CD4-positive, alpha-beta T cell treated with Interleukin-17A for 4 hours (primary cell): ENCODE measurements at regions not wholly inside any gene's neighbourhood (a gene's known extent, or its start where the extent isn't known, plus 50 kb on each side); places are given as distances from the start of the nearest gene placed in this dataset.
"Not testable (repeated sequence)": the region's sequence is repeated elsewhere in the genome, so short reads cannot be mapped to it uniquely, and the experiment has no call there.

ENCODE experiments used
- DNase-seq: peaks from one replicate; pipeline ENCODE4 v3.0.0-alpha.2; 2020; ENCODE audit warnings: mixed read lengths

- DNase-seq: no peak
Observed at GRCh38 chr1:38746941-38747600, 112.5 kb downstream of the RRAGC start.

GRCh38 chr1:38746402-38746935 lies 113.1 kb downstream of the RRAGC start:
- DNase-seq: no peak

- DNase-seq: no peak
Observed at GRCh38 chr1:38745476-38746401, 113.8 kb downstream of the RRAGC start.

GRCh38 chr1:38744452-38745350 lies 114.9 kb downstream of the RRAGC start:
- no peak for DNase-seq

- DNase-seq: no peak
Observed at GRCh38 chr1:38743184-38743583, 116.4 kb downstream of the RRAGC start.

GRCh38 chr1:38741341-38741740 lies 118.2 kb downstream of the RRAGC start:
- no peak for DNase-seq

GRCh38 chr1:38740487-38740886 lies 119.1 kb downstream of the RRAGC start:
- DNase-seq: no peak

- DNase-seq: no peak
Observed at GRCh38 chr1:38738207-38738606, 121.4 kb downstream of the RRAGC start.

GRCh38 chr1:38736399-38736798 lies 123.2 kb downstream of the RRAGC start:
- DNase-seq: no peak

GRCh38 chr1:38735651-38736161 lies 123.9 kb downstream of the RRAGC start:
- no peak for DNase-seq

GRCh38 chr1:38733761-38734160 lies 125.8 kb downstream of the RRAGC start:
- no peak for DNase-seq

- no peak for DNase-seq
Observed at GRCh38 chr1:38730511-38731397, 128.8 kb downstream of the RRAGC start.

- no peak for DNase-seq
Observed at GRCh38 chr1:38728585-38728908, 131.0 kb downstream of the RRAGC start.

GRCh38 chr1:38727684-38728584 lies 131.6 kb downstream of the RRAGC start:
- no peak for DNase-seq

- not testable (repeated sequence) for DNase-seq
Observed at GRCh38 chr1:38725321-38725961, 134.1 kb downstream of the RRAGC start.

GRCh38 chr1:38724160-38725131 lies 135.1 kb downstream of the RRAGC start:
- no peak for DNase-seq

- no peak for DNase-seq
Observed at GRCh38 chr1:38721816-38722215, 137.8 kb downstream of the RRAGC start.

- DNase-seq: no peak
Observed at GRCh38 chr1:38719880-38720279, 139.7 kb downstream of the RRAGC start.

GRCh38 chr1:38718031-38718430 lies 141.5 kb downstream of the RRAGC start:
- DNase-seq: no peak
